Lower lobe of right lung (tissue), 2 donors: ENCODE measurements at regions not wholly inside any gene's neighbourhood (a gene's known extent, or its start where the extent isn't known, plus 50 kb on each side); places are given as distances from the start of the nearest gene placed in this dataset.

Experiments
- ATAC-seq, 2 donors: fragments of 200-7000 bp; cut with Tn5 transposase; one replicate each; pipeline ENCODE4 v1.9.1; 2020 to 2022; ENCODE audit warnings: mild to moderate bottlenecking in 2 of 2, moderate library complexity in 2 of 2
- DNase-seq: peaks from one replicate; pipeline ENCODE4 v3.0.0-alpha.2; 2020
- H3K27ac ChIP-seq: fragments of 200-600 bp; one replicate; pipeline ENCODE4 v1.8.0; 2022
- H3K27me3 ChIP-seq: fragments of 200-600 bp; one replicate; pipeline ENCODE4 v1.8.0; 2022; ENCODE audit warnings: low read depth
- H3K36me3 ChIP-seq: fragments of 200-600 bp; one replicate; pipeline ENCODE4 v1.8.0; 2022; ENCODE audit warnings: mild to moderate bottlenecking
- H3K4me1 ChIP-seq: fragments of 200-600 bp; one replicate; pipeline ENCODE4 v1.8.0; 2022
- H3K4me3 ChIP-seq: fragments of 200-600 bp; one replicate; pipeline ENCODE4 v1.8.0; 2022; ENCODE audit warnings: mild to moderate bottlenecking
- H3K9me3 ChIP-seq: fragments of 200-600 bp; one replicate; pipeline ENCODE4 v1.8.0; 2022
- CTCF ChIP-seq: fragments of 200-600 bp; IDR thresholded peaks from one replicate; pipeline ENCODE4 v1.8.0; 2022; ENCODE audit warnings: antibody characterized with exemption, mild to moderate bottlenecking
- intact Hi-C: fragments of 100-400 bp; cut with DNase I; formaldehyde crosslinking; loops from one replicate; pipeline ENCODE4 v1.11.0; 2022
- donor health status: DM: no; HTN: yes; CAD: no; lungs with severe emphysema.

- H3K36me3 ChIP-seq, result no peaks in the 10 kb centered on the region
- no peaks in the 10 kb centered on the region for H3K4me1 ChIP-seq
- intact Hi-C loops, result no loop called here
- no peaks in the 10 kb centered on the region for H3K9me3 ChIP-seq
- H3K27me3 ChIP-seq, result no peaks in the 10 kb centered on the region
- H3K27ac ChIP-seq, result no peak overlapping the region
- H3K4me3 ChIP-seq, result no peak overlapping the region
- ATAC-seq (no peak), DNase-seq (no peak)
- TF ChIP-seq CTCF, result no peak
Observed at GRCh38 chr2:129778584-129778877, 200.9 kb upstream of the RAB6C start.

DNA sequence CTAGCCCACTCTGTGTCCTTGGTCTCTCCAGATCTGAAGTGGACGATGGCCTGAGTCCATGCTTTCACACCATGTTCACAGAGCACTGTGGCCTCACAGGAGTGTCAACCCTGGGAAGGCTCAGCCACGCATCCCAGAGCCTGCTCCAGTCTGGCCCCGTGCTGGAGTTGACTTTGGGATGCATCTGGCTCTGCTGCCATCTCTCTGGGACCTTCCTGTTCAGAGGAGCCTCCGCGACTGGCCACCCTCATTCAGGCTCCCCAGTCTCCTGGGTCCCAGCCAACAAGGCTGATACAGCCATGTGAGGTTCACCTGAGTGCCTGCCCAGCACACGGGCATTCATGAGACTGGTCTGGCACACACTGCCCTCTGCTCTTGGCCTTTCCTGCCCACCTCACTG is 199.7 kb upstream of the RAB6C start:
- Histone ChIP-seq H3K4me3 (no peak overlapping the region), H3K27ac (no peak overlapping the region), H3K4me1 (no peaks in the 10 kb centered on the region), H3K9me3 (no peaks in the 10 kb centered on the region), H3K36me3 (no peaks in the 10 kb centered on the region), H3K27me3 (no peaks in the 10 kb centered on the region)
- intact Hi-C loops, result no loop called here
- TF ChIP-seq CTCF, result no peak
- DNase-seq, result no peak
- ATAC-seq, result no peak

GRCh38 chr2:129780316-129781270 is 198.9 kb upstream of the RAB6C start:
- H3K27me3 ChIP-seq, result no peaks in the 10 kb centered on the region
- DNase-seq (no peak), ATAC-seq (no peak)
- H3K9me3 ChIP-seq, result no peaks in the 10 kb centered on the region
- H3K4me1 ChIP-seq, result no peaks in the 10 kb centered on the region
- no peak overlapping the region for H3K4me3 ChIP-seq
- TF ChIP-seq CTCF, result no peak
- no peak overlapping the region for H3K27ac ChIP-seq
- no peaks in the 10 kb centered on the region for H3K36me3 ChIP-seq
- intact Hi-C loops, result no loop called here

GRCh38 chr2:129781749-129782632 is 197.5 kb upstream of the RAB6C start:
- Histone ChIP-seq H3K4me1 (no peaks in the 10 kb centered on the region), H3K27me3 (no peaks in the 10 kb centered on the region), H3K9me3 (no peaks in the 10 kb centered on the region), H3K4me3 (no peak overlapping the region), H3K27ac (no peak overlapping the region), H3K36me3 (no peaks in the 10 kb centered on the region)
- ATAC-seq, result no peak
- DNase-seq, result no peak
- intact Hi-C loops, result no loop called here
- no peak for TF ChIP-seq CTCF

DNA sequence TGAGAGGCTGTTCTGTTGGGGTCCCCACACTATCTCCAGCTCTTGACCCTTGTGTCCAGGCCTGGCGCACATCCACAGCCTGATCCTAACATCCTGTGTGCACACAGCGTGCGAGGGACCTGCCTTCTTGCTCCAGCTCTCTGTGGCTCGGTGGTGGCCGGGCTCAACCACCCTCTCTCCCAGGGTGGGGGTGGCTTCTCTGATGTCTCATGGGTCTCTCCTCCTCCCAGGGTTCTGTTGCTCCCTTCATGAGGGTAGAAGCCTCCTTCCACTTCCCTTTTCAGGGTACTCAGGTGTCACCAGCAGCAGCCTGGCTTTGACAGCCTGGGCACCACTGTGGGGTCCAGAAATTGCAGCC is 196.9 kb upstream of the RAB6C start:
- DNase-seq (no peak), ATAC-seq (no peak)
- no peak for TF ChIP-seq CTCF
- no peaks in the 10 kb centered on the region for H3K36me3 ChIP-seq
- H3K9me3 ChIP-seq, result no peaks in the 10 kb centered on the region
- no peaks in the 10 kb centered on the region for H3K4me1 ChIP-seq
- no peak overlapping the region for H3K27ac ChIP-seq
- H3K27me3 ChIP-seq, result no peaks in the 10 kb centered on the region
- intact Hi-C loops, result no loop called here
- H3K4me3 ChIP-seq, result no peak overlapping the region
